Right lobe of liver (tissue), 6 donors: ENCODE measurements at regions not wholly inside any gene's neighbourhood (a gene's known extent, or its start where the extent isn't known, plus 50 kb on each side); places are given as distances from the start of the nearest gene placed in this dataset.

Source experiments
- ATAC-seq, 4 donors: fragments of 200-7000 bp; cut with Tn5 transposase; one replicate each; pipeline ENCODE4 v1.9.1; 2020; ENCODE audit warnings: mild to moderate bottlenecking in 4 of 4, moderate library complexity in 4 of 4
- DNase-seq, 3 donors: peaks; one replicate each; pipeline ENCODE4 v3.0.0-alpha.2; 2020
- H3K27ac ChIP-seq, 3 donors: fragments of 200-600 bp; one replicate each; pipeline ENCODE4 v1.8.0; 2022
- H3K27me3 ChIP-seq, 2 donors: fragments of 200-600 bp; one replicate each; pipeline ENCODE4 v1.8.0; 2022
- H3K36me3 ChIP-seq, 4 donors: fragments of 200-600 bp; sonication (generic) in 1 of 4; one replicate each; pipeline versions ENCODE4 v1.5.1 to v1.8.0; 2017 to 2022; ENCODE audit warnings: control low read depth in 1 of 4
- H3K4me1 ChIP-seq, 4 donors: fragments of 200-600 bp; sonication (generic) in 1 of 4; one replicate each; pipeline versions ENCODE4 v1.5.1 to v1.8.0; 2017 to 2022; ENCODE audit warnings: control low read depth in 1 of 4
- H3K4me3 ChIP-seq, 3 donors: fragments of 200-600 bp; one replicate each; pipeline ENCODE4 v1.8.0; 2022
- H3K9me3 ChIP-seq, 4 donors: fragments of 200-600 bp; sonication (generic) in 1 of 4; one replicate each; pipeline versions ENCODE4 v1.5.1 to v1.8.0; 2017 to 2022; ENCODE audit warnings: control low read depth in 1 of 4
- CTCF ChIP-seq, 4 donors: fragments of 200-600 bp in 3 of 4; fragments of 450-650 bp in 1 of 4; IDR thresholded peaks; one replicate each; pipeline versions ENCODE4 v1.5.1 to v1.8.0; 2016 to 2022; ENCODE audit warnings: antibody characterized with exemption in 4 of 4, mild to moderate bottlenecking in 2 of 4
- POLR2A ChIP-seq: fragments of 450-650 bp; IDR thresholded peaks from one replicate; pipeline ENCODE4 v1.6.1; 2017; ENCODE audit warnings: antibody characterized with exemption, mild to moderate bottlenecking
- WGBS: methylation state at CpG from one replicate; pipeline ENCODE4 v1.1.6; 2018; ENCODE audit warnings: low coverage, low lambda C conversion rate; ENCODE audit not compliant: insufficient coverage; ENCODE audit errors: missing lambda C conversion rate; 5-methylcytosine and 5-hydroxymethylcytosine counted together
- intact Hi-C, 2 donors: fragments of 100-400 bp; cut with DNase I; formaldehyde crosslinking; loops; one replicate each; pipeline versions ENCODE4 v1.11.2 to v1.14.1; 2022
- donor health status: DM: no; HTN: yes; CAD: no.
- donor health status: DM: no; HTN: no; CAD: no.
- donor health status: DM: no; HTN: no; CAD: no.
- donor health status: DM: no; HTN: yes; CAD: no.
- donor health status: DM: no; HTN: yes; CAD: no.

GRCh38 chr2:193580176-193580950, 1385.6 kb upstream of the TMEFF2 start:
- intact Hi-C loops: no loop called here
- no peaks in the 10 kb centered on the region for H3K27me3 ChIP-seq
- TF ChIP-seq POLR2A (no peak), CTCF (IDR thresholded peaks at IDR 0.05) (no peak)
- WGBS: 94% methylated on average over 18 of the region's 21 CpGs
- H3K36me3 ChIP-seq: no peaks in the 10 kb centered on the region
- no peak overlapping the region for H3K4me3 ChIP-seq
- DNase-seq (no peak), ATAC-seq (no peak)
- H3K27ac ChIP-seq: no peak overlapping the region
- peaks cover 0 to 4% (median 2%) of the 10 kb centered on the region in 4 donors for H3K4me1 ChIP-seq
- H3K9me3 ChIP-seq: no peaks in the 10 kb centered on the region

- H3K4me3 ChIP-seq: no peak overlapping the region
- H3K36me3 ChIP-seq: no peaks in the 10 kb centered on the region
- intact Hi-C loops: no loop called here
- no peak for TF ChIP-seq CTCF (IDR thresholded peaks at IDR 0.05)
- no peak for TF ChIP-seq POLR2A
- H3K9me3 ChIP-seq: no peaks in the 10 kb centered on the region
- ATAC-seq (no peak), DNase-seq (no peak)
- H3K27ac ChIP-seq: no peak overlapping the region
- WGBS: 85% methylated on average over 2 of the region's 2 CpGs
- no peaks in the 10 kb centered on the region for H3K4me1 ChIP-seq
- H3K27me3 ChIP-seq: no peaks in the 10 kb centered on the region
These were observed 1372.2 kb upstream of the TMEFF2 start for GRCh38 chr2:193566886-193567285.

- Histone ChIP-seq H3K36me3 (no peaks in the 10 kb centered on the region), H3K4me3 (no peak overlapping the region), H3K27ac (no peak overlapping the region), H3K27me3 (no peaks in the 10 kb centered on the region), H3K9me3 (no peaks in the 10 kb centered on the region), H3K4me1 (no peaks in the 10 kb centered on the region)
- ATAC-seq: no peak
- 77% methylated on average over 2 of the region's 2 CpGs for WGBS
- TF ChIP-seq POLR2A (no peak), CTCF (IDR thresholded peaks at IDR 0.05) (no peak)
- no peak for DNase-seq
- intact Hi-C loops: no loop called here
These were observed 1371.5 kb upstream of the TMEFF2 start for GRCh38 chr2:193566276-193566675.

GRCh38 chr2:193562031-193562430, 1367.3 kb upstream of the TMEFF2 start:
- no peaks in the 10 kb centered on the region for H3K36me3 ChIP-seq
- no peak for DNase-seq
- H3K4me1 ChIP-seq: no peaks in the 10 kb centered on the region
- intact Hi-C loops: no loop called here
- TF ChIP-seq CTCF (IDR thresholded peaks at IDR 0.05): no peak
- TF ChIP-seq POLR2A: no peak
- H3K27ac ChIP-seq: no peak overlapping the region
- H3K27me3 ChIP-seq: no peaks in the 10 kb centered on the region
- H3K4me3 ChIP-seq: no peak overlapping the region
- ATAC-seq: no peak
- H3K9me3 ChIP-seq: no peaks in the 10 kb centered on the region
